NK-92 (cell line): ENCODE measurements at regions not wholly inside any gene's neighbourhood (a gene's known extent, or its start where the extent isn't known, plus 50 kb on each side); places are given as distances from the start of the nearest gene placed in this dataset.

Experiments used
- DNase-seq: peaks from one replicate; lab custom pipeline; 2025; ENCODE audit not compliant: unreplicated experiment; lab: John Stamatoyannopoulos, UW

DNA sequence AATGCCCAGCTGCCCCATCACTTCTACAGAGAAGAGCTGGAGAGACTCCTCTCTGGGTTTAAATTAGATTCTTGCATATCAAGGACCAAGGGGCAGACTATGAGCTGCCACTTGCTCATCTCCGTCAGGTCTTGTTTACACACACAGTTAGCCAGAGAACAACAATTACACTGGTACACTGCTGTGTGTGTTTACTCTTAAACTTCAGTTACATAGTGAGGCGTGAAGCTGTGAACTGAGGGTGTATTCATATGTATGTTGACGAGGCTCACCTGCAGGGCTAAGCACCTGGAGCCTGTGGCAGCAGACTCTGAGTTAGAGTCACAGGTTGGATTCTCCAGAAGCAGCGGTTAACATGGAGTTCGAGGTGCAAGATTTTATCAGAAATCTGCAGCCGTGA lies 155.4 kb upstream of the ANKH start:
- no peak for DNase-seq

- no peak for DNase-seq
Observed at GRCh38 chr5:15026011-15026893, 154.7 kb upstream of the ANKH start.

DNA sequence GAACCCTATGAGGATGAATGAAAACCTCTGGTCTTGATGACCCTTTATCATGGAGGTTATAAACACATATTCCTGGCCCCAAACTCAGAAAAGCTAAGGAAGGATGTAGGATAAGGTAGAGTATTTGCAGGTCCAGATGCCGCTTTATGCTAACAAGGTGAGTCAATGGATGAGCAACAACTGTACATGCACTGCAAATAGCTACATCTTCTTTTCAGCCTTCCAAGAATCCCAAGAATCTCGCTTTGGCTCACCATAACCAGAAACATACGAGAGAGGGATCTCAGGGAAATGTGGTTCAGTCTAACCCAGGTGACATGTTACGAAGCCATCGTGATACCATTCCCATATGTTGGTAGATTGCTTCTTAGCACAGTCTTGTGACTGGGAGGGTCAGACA lies 152.3 kb upstream of the ANKH start:
- no peak for DNase-seq

DNA sequence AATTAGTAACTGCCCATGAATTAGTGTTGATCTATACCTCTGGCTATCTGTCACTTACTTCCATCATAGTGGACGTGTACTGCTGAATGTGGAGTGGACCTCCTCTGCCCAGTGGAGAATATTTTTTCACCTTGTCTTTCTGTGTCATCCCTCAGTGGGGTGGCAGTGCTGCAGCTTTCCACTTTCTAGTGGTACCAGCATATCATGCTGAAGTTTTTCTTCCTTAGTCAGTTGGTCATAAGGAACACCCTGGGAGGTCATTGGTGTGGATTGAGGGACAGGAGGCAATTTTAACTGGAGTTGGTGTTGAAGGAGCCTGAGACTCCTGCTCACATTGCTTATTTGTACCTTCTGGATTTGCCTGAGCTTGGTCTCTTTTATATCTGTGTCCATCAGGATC lies 151.7 kb upstream of the ANKH start:
- no peak for DNase-seq

DNA sequence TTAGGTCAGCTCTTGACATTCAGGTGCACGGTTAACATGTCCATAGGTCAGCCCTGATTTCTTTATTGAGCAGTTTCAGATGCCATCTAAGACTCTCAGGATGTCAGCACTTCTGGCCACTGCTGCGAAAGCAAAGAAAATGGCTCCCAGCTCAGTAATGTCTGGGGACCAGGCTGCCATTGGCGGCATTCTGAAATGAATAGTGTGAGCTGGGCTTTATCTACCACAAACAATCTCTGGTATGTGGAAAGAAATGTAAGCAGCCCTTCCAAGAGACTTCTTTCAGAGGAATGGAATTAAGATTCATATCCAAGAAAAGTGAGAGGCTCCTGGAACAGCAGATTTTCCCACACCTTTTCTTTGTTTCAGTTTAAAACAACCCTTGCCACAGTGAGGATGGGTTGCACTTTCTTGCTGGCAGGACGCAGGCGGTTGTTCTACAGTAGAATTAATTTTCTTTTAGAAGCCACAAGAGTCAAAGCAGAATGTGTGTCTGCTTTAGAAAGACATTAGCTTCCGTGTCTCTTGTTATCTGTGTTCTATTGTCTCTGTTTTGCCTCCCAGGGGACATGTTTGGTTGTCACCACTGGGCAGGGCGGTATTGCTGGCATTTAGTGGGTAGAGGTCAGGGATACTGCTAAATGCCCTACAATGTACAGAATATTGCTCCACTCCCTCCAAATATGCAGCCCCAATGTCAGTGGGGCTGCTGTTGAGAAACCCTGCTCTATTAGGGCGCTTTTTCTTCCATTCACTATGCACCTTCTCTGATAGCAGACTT lies 149.9 kb upstream of the ANKH start:
- DNase-seq: no peak

DNA sequence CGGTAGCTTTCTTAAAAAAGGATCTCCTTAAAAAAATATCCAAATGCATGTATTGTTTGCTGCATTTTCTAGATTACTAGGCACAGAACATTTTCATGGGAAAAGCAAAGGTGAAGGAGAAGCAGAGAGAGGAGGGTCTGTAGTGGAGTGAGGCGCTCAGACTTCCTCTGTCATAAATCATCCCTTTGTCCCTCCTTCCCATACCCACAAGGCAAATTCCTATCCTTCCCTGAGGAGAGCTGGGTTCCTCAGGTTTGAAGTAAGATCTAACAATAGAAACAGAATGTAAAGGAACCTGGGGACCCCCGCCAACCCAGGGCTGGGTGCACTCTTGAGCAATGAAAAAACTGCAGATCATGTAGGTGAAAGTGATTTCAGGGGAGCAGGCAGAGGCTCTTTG lies 149.2 kb upstream of the ANKH start:
- no peak for DNase-seq

- no peak for DNase-seq
Observed at GRCh38 chr5:15014809-15015208, 143.2 kb upstream of the ANKH start.

DNA sequence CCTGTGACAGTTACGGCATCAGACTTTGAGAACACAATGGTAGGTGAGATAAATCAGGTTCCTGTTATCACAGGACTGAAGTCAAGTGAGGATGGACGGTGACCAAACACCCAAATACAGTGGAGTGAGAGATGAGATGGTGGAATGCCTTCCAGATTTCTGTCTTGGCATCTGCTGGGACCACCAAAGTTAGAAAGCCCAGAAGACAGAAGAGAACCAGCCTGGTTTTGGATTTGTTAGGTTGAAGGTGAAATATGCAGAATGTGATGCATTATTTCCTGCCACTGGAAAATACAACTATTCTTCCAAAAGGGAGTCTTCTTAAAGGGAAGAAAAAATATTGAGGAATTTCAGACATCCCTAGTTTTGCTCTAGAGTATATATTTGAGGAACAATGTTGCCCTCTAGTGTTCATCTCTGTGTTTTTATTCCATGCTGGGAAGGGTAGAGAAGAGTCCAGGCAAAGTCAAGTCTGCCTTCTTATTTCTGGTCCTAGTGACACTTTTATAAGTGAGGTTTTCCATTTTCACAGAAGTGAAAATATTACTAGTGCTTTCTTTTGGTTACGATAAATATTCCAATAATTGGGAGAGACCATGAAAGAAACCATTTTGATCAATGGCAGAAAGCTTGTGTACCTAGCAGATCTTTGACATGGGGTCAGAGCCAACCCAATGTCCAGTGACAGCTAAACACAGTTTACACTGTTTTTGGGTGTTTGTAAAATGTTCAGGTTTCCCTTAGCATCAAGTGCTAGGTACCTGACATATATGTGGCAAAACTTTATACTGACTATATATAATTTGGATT lies 142.3 kb upstream of the ANKH start:
- DNase-seq: no peak

DNA sequence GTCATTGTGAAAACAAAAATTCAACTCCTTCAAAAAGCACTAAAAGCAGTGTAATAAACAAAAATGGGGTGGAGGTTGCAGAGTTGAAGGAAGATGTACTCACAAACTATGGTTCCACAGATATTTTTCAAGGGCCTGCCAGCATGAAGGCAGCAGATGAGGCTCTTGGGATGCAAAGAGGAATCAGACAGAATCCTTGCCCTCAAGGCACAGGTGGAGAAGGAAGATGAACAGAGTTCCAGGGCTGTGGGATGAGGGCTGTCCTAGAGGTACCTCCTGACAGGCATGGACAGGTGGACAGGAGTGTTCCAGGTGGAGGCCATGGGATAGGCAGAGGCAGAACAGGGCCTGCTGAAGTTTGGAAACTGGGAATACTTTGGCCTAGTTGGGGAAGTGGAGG lies 140.5 kb upstream of the ANKH start:
- DNase-seq: no peak

DNA sequence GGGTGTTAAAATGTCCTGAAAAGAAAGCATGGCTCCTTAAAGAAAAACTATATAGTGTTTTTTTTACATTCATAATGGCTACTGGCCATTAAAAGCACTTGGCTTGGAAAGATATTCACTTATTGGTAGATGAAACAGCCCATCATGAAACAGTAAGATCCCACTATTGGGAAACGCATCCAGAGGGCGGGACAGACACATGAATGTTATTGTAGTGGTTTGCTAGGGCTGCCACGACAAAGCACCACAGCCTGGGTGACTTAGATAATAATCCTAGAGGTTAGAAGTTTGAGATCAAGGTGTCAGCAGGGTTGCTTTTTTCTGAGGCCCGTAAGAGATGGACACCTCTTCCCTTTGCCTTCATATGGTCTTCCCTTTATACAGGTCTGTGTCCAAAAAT lies 139.4 kb upstream of the ANKH start:
- no peak for DNase-seq

- no peak for DNase-seq
Observed at GRCh38 chr5:15009420-15009819, 137.8 kb upstream of the ANKH start.

GRCh38 chr5:15008921-15009320 lies 137.3 kb upstream of the ANKH start:
- DNase-seq: no peak

GRCh38 chr5:15008476-15008875 lies 136.9 kb upstream of the ANKH start:
- DNase-seq: no peak

DNA sequence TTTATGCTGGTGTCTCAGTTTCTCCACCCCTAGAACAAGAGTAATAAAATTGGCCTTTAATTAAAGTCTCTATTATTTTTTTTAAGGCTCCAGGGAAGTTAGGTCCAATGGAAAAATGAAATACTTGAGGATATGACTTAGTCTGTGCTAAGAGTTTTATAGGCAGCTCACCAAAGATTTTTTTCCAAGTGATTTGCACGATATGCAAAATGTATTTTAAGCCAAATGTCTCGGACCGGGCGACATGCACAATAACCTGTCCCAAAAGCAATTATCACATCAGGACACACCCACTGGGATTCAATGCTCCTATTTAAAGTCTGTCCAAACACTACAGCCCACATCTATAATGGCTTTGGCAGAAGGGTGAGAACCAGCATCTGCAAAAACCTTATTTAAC lies 136.1 kb upstream of the ANKH start:
- no peak for DNase-seq

DNA sequence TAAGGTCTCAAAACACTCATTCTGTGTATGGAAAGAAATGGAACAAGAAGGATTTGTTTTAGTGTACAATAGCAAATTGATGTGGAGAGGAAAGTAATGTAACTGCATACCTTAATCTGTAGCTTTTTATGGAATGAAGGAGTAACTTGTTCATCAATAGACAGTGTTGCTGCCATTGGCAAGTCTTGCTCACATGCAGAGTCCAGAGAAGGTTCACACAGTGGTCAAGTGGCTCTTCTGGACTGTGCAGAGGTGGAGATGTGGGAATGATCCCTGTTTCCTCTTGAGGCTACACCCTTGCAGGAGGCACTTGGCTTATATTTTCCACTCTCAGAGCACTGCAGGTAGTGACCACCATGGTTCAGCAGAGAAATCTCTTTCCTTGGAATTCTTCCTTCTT lies 132.9 kb upstream of the ANKH start:
- DNase-seq: no peak

- DNase-seq: no peak
Observed at GRCh38 chr5:15003511-15003920, 131.9 kb upstream of the ANKH start.

- no peak for DNase-seq
Observed at GRCh38 chr5:15002791-15003190, 131.2 kb upstream of the ANKH start.

GRCh38 chr5:15002173-15002572 lies 130.6 kb upstream of the ANKH start:
- no peak for DNase-seq

GRCh38 chr5:15001517-15001916 lies 129.9 kb upstream of the ANKH start:
- DNase-seq: no peak

- no peak for DNase-seq
Observed at GRCh38 chr5:14998491-14998890, 126.9 kb upstream of the ANKH start.

GRCh38 chr5:14996997-14997396 lies 125.4 kb upstream of the ANKH start:
- DNase-seq: no peak

GRCh38 chr5:14995229-14995628 lies 123.7 kb upstream of the ANKH start:
- no peak for DNase-seq
